GM21360 (cell line): ENCODE measurements at regions not wholly inside any gene's neighbourhood (a gene's known extent, or its start where the extent isn't known, plus 50 kb on each side); places are given as distances from the start of the nearest gene placed in this dataset.

Experiments used
- ATAC-seq: cut with Tn5 transposase; IDR thresholded peaks from one replicate; pipeline ENCODE4 v1.9.1; 2021; ENCODE audit warnings: mild to moderate bottlenecking, moderate library complexity; ENCODE audit not compliant: unreplicated experiment

- ATAC-seq: no peak
Observed at GRCh38 chr17:33352526-33352925, 59.4 kb upstream of the ASIC2 start.

GRCh38 chr17:33356266-33356665, 63.2 kb upstream of the ASIC2 start:
- ATAC-seq: no peak

GRCh38 chr17:33363475-33363874, 70.4 kb upstream of the ASIC2 start:
- ATAC-seq: no peak

- no peak for ATAC-seq
Observed at GRCh38 chr17:33366960-33367359, 73.9 kb upstream of the ASIC2 start.

- no peak for ATAC-seq
Observed at GRCh38 chr17:33369149-33369548, 76.1 kb upstream of the ASIC2 start.

GRCh38 chr17:33369876-33370275, 76.8 kb upstream of the ASIC2 start:
- no peak for ATAC-seq

GRCh38 chr17:33370401-33370800, 77.3 kb upstream of the ASIC2 start:
- no peak for ATAC-seq

- ATAC-seq: no peak
Observed at GRCh38 chr17:33371377-33371776, 78.3 kb upstream of the ASIC2 start.

GRCh38 chr17:33373273-33373672, 80.2 kb upstream of the ASIC2 start:
- no peak for ATAC-seq

- no peak for ATAC-seq
Observed at GRCh38 chr17:33375103-33375502, 82.0 kb upstream of the ASIC2 start.

GRCh38 chr17:33375783-33376182, 82.7 kb upstream of the ASIC2 start:
- ATAC-seq: no peak

GRCh38 chr17:33377837-33378595, 84.9 kb upstream of the ASIC2 start:
- ATAC-seq: no peak

GRCh38 chr17:33381201-33381600, 88.1 kb upstream of the ASIC2 start:
- ATAC-seq: no peak

GRCh38 chr17:33383488-33384023, 90.5 kb upstream of the ASIC2 start:
- ATAC-seq: no peak

- no peak for ATAC-seq
Observed at GRCh38 chr17:33385133-33385532, 92.0 kb upstream of the ASIC2 start.

- ATAC-seq: no peak
Observed at GRCh38 chr17:33385713-33386112, 92.6 kb upstream of the ASIC2 start.

GRCh38 chr17:33387406-33387805, 94.3 kb upstream of the ASIC2 start:
- no peak for ATAC-seq

GRCh38 chr17:33389504-33390135, 96.5 kb upstream of the ASIC2 start:
- no peak for ATAC-seq

- no peak for ATAC-seq
Observed at GRCh38 chr17:33390479-33391176, 97.5 kb upstream of the ASIC2 start.

GRCh38 chr17:33396818-33397217, 103.7 kb upstream of the ASIC2 start:
- no peak for ATAC-seq

GRCh38 chr17:33398386-33398785, 105.3 kb upstream of the ASIC2 start:
- no peak for ATAC-seq

GRCh38 chr17:33401249-33401648, 108.2 kb upstream of the ASIC2 start:
- ATAC-seq: no peak
